ENCODE measurements at regions not wholly inside any gene's neighbourhood (a gene's known extent, or its start where the extent isn't known, plus 50 kb on each side); places are given as distances from the start of the nearest gene placed in this dataset.
A peak's percentile ranks its signal among the peaks of the same experiment; 100 is the strongest.

DNA sequence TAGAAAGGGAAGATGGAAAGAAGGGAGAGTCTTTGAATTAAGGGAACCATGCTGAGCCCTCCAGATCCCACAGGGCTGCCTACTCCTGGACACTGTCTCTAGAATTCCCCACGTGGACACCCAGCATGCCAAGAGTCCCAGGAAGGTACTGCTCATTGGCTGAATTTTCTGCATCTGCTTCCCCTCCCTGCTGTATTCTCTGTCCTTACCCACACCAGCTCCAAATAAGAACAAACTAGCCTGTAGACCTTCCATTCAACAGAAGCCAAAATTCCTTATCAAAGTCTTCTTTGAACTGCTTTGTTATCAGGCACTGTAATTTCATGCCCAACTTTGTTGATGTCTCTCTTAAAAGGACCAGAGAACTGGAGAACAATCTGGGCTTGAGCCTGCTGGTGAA is 305.9 kb upstream of the ARGLU1 start:
- DNase-seq = no peak
- Histone ChIP-seq H3K4me3 (no peak overlapping the region), H3K27me3 (no peaks in the 10 kb centered on the region), H3K36me3 (no peaks in the 10 kb centered on the region), H3K27ac (peak overlapping the region in 1 of 5 donors; percentile 32), H3K9me3 (no peaks in the 10 kb centered on the region), H3K4me1 (peaks cover 0 to 7% (median 4%) of the 10 kb centered on the region in 4 donors)
- WGBS, 5 donors = 13 to 56% (median 35%) methylated on average over 1 of the region's 1 CpG
- TF ChIP-seq, protein P1, sequence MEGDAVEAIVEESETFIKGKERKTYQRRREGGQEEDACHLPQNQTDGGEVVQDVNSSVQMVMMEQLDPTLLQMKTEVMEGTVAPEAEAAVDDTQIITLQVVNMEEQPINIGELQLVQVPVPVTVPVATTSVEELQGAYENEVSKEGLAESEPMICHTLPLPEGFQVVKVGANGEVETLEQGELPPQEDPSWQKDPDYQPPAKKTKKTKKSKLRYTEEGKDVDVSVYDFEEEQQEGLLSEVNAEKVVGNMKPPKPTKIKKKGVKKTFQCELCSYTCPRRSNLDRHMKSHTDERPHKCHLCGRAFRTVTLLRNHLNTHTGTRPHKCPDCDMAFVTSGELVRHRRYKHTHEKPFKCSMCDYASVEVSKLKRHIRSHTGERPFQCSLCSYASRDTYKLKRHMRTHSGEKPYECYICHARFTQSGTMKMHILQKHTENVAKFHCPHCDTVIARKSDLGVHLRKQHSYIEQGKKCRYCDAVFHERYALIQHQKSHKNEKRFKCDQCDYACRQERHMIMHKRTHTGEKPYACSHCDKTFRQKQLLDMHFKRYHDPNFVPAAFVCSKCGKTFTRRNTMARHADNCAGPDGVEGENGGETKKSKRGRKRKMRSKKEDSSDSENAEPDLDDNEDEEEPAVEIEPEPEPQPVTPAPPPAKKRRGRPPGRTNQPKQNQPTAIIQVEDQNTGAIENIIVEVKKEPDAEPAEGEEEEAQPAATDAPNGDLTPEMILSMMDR (IDR thresholded peaks at IDR 0.05) = no peak
- no peak for TF ChIP-seq EP300 (IDR thresholded peaks at IDR 0.05)
- TF ChIP-seq POLR2A (IDR thresholded peaks at IDR 0.05) = no peak
- TF ChIP-seq POLR2AphosphoS5 (IDR thresholded peaks at IDR 0.05) = no peak
- intact Hi-C loops (cut with DNase I; ENCODE audit: low total_unique reads) = no loop called here

DNA sequence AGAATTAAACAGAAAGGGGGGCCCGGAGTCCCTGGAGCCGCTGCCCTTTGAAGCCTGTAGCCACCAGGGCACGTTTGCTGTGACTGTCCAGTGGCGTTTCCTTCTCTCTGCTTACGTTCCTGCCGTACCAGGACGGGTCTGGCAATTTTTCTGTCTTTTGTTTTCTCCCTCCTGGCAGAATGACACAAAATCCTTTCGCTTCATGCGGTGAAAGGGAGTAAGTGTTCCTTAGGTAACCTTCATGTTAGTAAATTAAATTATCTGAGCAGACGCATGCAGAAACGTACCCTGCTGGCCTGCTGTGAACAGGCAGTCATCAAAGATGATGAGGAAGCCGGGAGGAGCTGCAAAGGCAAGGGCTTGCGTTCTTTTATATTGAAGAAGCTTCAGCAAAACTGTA is 299.3 kb upstream of the ARGLU1 start:
- peak; percentile 29 to 59 for DNase-seq
- intact Hi-C loops (cut with DNase I; ENCODE audit: low total_unique reads) = no loop called here
- H3K4me1 ChIP-seq = peaks cover 0 to 10% (median 4%) of the 10 kb centered on the region in 4 donors
- no peak overlapping the region for H3K27ac ChIP-seq
- H3K36me3 ChIP-seq = no peaks in the 10 kb centered on the region
- no peaks in the 10 kb centered on the region for H3K27me3 ChIP-seq
- 4 to 24% (median 7%) methylated on average over 13 of the region's 13 CpGs for WGBS, 5 donors
- no peaks in the 10 kb centered on the region for H3K9me3 ChIP-seq
- H3K4me3 ChIP-seq = peak overlapping the region; percentile 22 to 32 (median 30)
- TF ChIP-seq, protein P1 (IDR thresholded peaks at IDR 0.05) = no peak
- TF ChIP-seq POLR2AphosphoS5 (IDR thresholded peaks at IDR 0.05) = no peak
- no peak for TF ChIP-seq POLR2A (IDR thresholded peaks at IDR 0.05)
- no peak for TF ChIP-seq EP300 (IDR thresholded peaks at IDR 0.05)

DNA sequence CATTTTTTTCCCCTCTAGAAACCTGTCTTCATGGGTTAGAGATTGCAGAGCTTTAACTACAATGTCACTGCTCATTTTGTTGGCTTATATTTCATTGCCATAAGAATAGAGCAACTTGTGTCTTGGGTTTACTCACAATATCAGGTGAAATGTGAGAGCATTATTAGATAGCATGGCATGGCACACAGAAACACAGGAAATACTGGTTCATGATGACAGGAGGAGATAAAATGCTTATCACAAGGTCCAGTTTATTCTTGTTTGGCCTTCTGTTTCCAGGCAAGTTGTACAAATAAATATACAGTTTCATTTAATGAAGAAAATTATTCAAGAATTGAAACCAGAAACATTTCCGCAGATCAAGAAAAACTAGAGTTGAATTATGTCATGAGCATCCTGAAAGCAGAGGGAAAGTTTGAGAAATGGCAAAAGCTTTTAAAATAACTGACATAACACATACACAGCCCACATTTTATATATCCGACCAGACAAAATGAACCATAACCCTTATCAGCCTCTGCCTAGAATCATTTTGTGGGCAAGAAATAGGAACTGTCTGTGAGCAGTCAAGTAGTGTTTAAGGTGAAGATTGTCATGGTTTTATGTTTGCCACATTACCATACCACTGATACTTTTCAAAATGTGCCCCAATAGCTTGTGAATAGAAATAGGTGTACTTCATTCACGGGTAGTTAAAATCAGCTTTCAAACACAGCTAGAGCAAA is 297.9 kb upstream of the ARGLU1 start:
- WGBS, 5 donors = 33 to 54% (median 48%) methylated on average over 3 of the region's 3 CpGs
- Histone ChIP-seq H3K4me1 (peaks cover 0 to 10% (median 4%) of the 10 kb centered on the region in 4 donors), H3K4me3 (no peak overlapping the region), H3K27me3 (no peaks in the 10 kb centered on the region), H3K27ac (no peak overlapping the region), H3K9me3 (no peaks in the 10 kb centered on the region), H3K36me3 (no peaks in the 10 kb centered on the region)
- DNase-seq = peak in 1 of 2 donors; percentile 55
- TF ChIP-seq POLR2AphosphoS5 (IDR thresholded peaks at IDR 0.05) (no peak), EP300 (IDR thresholded peaks at IDR 0.05) (no peak), POLR2A (IDR thresholded peaks at IDR 0.05) (no peak)
- TF ChIP-seq, protein P1 (IDR thresholded peaks at IDR 0.05) = no peak
- intact Hi-C loops (cut with DNase I; ENCODE audit: low total_unique reads) = no loop called here

DNA sequence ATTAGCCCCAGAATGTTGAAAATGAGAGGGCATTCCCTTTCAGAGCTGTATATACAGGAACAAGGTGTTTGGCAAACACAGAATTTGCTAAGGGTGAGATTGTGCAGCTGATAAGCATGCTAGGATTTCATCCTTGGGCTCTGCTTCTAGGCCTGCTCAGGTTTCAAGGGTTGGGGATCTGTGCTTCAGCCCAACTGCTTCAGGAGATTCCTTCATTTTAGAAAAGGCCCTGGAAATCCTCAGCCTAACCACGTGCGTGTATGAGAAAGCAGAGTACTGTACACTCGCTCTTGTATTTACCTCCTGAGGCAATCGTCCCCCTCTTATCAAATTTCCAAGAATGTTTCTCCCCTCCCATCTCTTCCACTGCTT is 291.6 kb upstream of the ARGLU1 start:
- peak in 1 of 2 donors; percentile 20 for DNase-seq
- Histone ChIP-seq H3K27ac (no peak overlapping the region), H3K4me1 (no peaks in the 10 kb centered on the region), H3K9me3 (no peaks in the 10 kb centered on the region), H3K36me3 (no peaks in the 10 kb centered on the region), H3K27me3 (no peaks in the 10 kb centered on the region), H3K4me3 (no peak overlapping the region)
- intact Hi-C loops (cut with DNase I; ENCODE audit: low total_unique reads) = no loop called here
- WGBS, 5 donors = 26 to 43% (median 28%) methylated on average over 4 of the region's 4 CpGs
- no peak for TF ChIP-seq EP300 (IDR thresholded peaks at IDR 0.05)
- no peak for TF ChIP-seq POLR2AphosphoS5 (IDR thresholded peaks at IDR 0.05)
- no peak for TF ChIP-seq POLR2A (IDR thresholded peaks at IDR 0.05)

DNA sequence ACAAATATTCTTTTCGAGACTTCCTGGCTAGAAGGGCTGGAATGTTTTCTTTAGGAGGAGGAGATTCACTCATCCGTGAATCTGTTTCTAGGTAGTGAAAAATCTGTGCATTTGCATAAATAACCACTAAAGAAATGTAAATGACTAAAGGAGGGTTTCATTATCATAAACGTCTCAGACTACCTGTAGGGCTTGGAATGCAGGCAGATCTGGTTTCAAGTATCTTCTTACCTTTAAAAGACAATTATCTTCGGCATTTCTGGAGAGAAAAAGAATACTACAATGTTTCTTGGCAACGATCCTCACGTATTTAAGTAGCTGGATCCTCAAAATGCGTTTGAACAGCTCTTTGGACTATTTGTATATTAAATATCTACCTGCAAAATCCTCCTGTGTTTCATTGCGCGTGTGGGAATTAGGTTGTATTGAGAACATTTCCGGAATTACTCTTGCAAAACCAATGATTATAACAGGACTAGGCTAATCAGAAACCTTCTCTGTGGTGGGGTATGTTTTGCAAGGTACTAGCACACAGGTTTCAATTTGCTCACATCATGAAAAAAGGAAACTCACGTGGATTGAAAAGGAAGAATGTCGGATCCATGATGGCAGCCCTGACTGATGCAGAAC is 291.1 kb upstream of the ARGLU1 start:
- Histone ChIP-seq H3K4me1 (no peaks in the 10 kb centered on the region), H3K27ac (no peak overlapping the region), H3K36me3 (no peaks in the 10 kb centered on the region), H3K4me3 (no peak overlapping the region), H3K9me3 (no peaks in the 10 kb centered on the region), H3K27me3 (no peaks in the 10 kb centered on the region)
- 70 to 79% (median 71%) methylated on average over 12 of the region's 12 CpGs for WGBS, 5 donors
- TF ChIP-seq, protein P1 (IDR thresholded peaks at IDR 0.05) = no peak
- TF ChIP-seq POLR2A (IDR thresholded peaks at IDR 0.05) (no peak), EP300 (IDR thresholded peaks at IDR 0.05) (no peak), POLR2AphosphoS5 (IDR thresholded peaks at IDR 0.05) (no peak)
- DNase-seq = no peak
- intact Hi-C loops (cut with DNase I; ENCODE audit: low total_unique reads) = no loop called here
